ENCODE measurements at regions not wholly inside any gene's neighbourhood (a gene's known extent, or its start where the extent isn't known, plus 50 kb on each side); places are given as distances from the start of the nearest gene placed in this dataset.

DNA sequence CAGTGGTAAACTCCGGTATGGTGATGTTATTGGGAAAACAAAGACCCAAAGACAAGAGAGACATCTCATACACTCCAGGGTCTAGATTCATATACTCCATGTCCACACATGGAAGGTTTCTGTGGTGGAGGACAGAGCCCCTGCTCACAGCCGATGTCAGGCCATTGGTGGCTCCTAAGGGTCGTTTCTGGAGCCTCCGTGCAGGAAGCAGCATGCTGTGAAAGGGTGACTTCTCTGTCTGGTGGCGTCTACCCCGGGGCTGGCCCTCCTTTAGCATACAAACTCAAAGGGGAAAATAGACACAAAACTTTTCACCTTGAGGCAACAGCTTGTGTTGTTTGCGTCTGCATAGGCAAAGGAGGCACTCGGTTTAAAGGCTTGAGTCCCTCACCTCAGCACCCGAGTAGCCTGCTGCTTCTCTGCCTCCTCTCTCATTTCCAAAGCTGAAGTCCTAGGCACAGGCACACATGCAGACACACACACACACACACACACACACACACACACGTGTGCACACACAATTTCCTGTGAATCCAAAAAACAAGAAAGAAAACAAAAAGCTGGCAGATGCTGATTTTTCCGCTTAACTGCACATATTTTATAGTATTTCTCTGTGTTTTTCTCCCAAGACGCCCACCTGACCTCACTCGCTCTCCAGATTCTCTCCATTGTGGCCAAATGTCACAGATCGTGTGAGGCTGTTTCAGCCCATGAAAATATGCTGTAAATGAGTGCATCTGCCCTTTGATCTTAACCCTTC lies 601.4 kb upstream of the MGMT start:
- POLR2A ChIA-PET = interaction anchor here (0.6 kb wide), 1 partner anchor 12 kb away, joined by 3 read pairs; no protein-coding TSS in a partner anchor
- H3K4me1 ChIP-seq (replicated peaks in 1 of 2; ENCODE audit: control insufficient read depth in 2 of 2, insufficient read depth in 2 of 2, low read length in 2 of 2) = no peaks in the 10 kb centered on the region
- WGBS (ENCODE audit: insufficient coverage, low coverage, missing lambda C conversion rate) = 1% methylated on average over 12 of the region's 14 CpGs
- H3K79me2 ChIP-seq (ENCODE audit: control insufficient read depth, insufficient read depth, low read length) = no peaks in the 10 kb centered on the region
- in situ Hi-C loops (cut with MboI) = loop anchor here (25.0 kb wide), 1 partner anchor 603 kb away; no protein-coding TSS in a partner anchor
- H3K27ac ChIP-seq (ENCODE audit: extremely low read depth, low read depth, low read length) = no peak overlapping the region
- no peak overlapping the region for H3K4me2 ChIP-seq (ENCODE audit: insufficient read depth, low read length)
- H2AFZ ChIP-seq (ENCODE audit: low read depth, low read length) = no peak overlapping the region
- no TSS peak for BruUV-seq (replicated peaks)
- no peaks in the 10 kb centered on the region for H4K20me1 ChIP-seq (replicated peaks; ENCODE audit: control insufficient read depth, insufficient read depth, low read length)
- ATAC-seq (no peak), DNase-seq (ENCODE audit: extremely low read depth in 1 of 4, low spot score in 3 of 4) (no peak), FAIRE-seq (no peak)
- no peaks in the 10 kb centered on the region for H3K9me3 ChIP-seq (replicated peaks; ENCODE audit: control insufficient read depth, insufficient read depth, low read depth, low read length)
- CTCF ChIA-PET (ENCODE audit: low intra/inter-chr PET ratio) = no interaction called here
- H3K27me3 ChIP-seq (ENCODE audit: control insufficient read depth in 2 of 2, insufficient read depth in 2 of 2, low read length in 2 of 2) = peaks cover 0 to 17% of the 10 kb centered on the region in 2 experiments; a peak in 2 of 5 replicates
- H3K4me3 ChIP-seq = no peak overlapping the region
- no peaks in the 10 kb centered on the region for H3K36me3 ChIP-seq (ENCODE audit: control insufficient read depth, insufficient read depth, low read length)
- TF ChIP-seq ZBTB8A (IDR thresholded peaks at IDR 0.05; ENCODE audit: partially characterized antibody) (no peak), DNMT1 (IDR thresholded peaks at IDR 0.05) (no peak), MCM7 (IDR thresholded peaks at IDR 0.05) (no peak), MTA1 (IDR thresholded peaks at IDR 0.05; ENCODE audit: borderline replicate concordance) (no peak), ZNF253 (CRISPR knock-in tag; conservative IDR thresholded peaks at IDR 0.05) (no peak), NFE2L1 (tag; IDR thresholded peaks at IDR 0.05; ENCODE audit: borderline replicate concordance, low read depth) (no peak)
- intact Hi-C loops (cut with micrococcal nuclease) = no loop called here
- H3K9me1 ChIP-seq (ENCODE audit: control insufficient read depth, insufficient read depth, low read length) = no peaks in the 10 kb centered on the region
- no peak overlapping the region for H3K9ac ChIP-seq (ENCODE audit: insufficient read depth in 1 of 2, low read depth in 2 of 2, low read length in 2 of 2)

Data from K562 (cell line).